B cell (primary cell): ENCODE measurements at regions not wholly inside any gene's neighbourhood (a gene's known extent, or its start where the extent isn't known, plus 50 kb on each side); places are given as distances from the start of the nearest gene placed in this dataset.

Source experiments
- EZH2 ChIP-seq: IDR thresholded peaks from 2 replicates; pipeline ENCODE4 v1.6.1; 2012; ENCODE audit warnings: borderline replicate concordance, low read depth, mild to moderate bottlenecking, moderate library complexity, low read length; ENCODE audit not compliant: insufficient read depth, poor library complexity, severe bottlenecking
- TF ChIP-seq, protein P1 (sequence below): fragments of 200-600 bp; IDR thresholded peaks from one replicate; pipeline ENCODE4 v1.8.0; 2022; ENCODE audit warnings: antibody characterized with exemption, mild to moderate bottlenecking

- TF ChIP-seq, protein P1, sequence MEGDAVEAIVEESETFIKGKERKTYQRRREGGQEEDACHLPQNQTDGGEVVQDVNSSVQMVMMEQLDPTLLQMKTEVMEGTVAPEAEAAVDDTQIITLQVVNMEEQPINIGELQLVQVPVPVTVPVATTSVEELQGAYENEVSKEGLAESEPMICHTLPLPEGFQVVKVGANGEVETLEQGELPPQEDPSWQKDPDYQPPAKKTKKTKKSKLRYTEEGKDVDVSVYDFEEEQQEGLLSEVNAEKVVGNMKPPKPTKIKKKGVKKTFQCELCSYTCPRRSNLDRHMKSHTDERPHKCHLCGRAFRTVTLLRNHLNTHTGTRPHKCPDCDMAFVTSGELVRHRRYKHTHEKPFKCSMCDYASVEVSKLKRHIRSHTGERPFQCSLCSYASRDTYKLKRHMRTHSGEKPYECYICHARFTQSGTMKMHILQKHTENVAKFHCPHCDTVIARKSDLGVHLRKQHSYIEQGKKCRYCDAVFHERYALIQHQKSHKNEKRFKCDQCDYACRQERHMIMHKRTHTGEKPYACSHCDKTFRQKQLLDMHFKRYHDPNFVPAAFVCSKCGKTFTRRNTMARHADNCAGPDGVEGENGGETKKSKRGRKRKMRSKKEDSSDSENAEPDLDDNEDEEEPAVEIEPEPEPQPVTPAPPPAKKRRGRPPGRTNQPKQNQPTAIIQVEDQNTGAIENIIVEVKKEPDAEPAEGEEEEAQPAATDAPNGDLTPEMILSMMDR, result no peak
- TF ChIP-seq EZH2, result no peak
Observed at GRCh38 chr6:76466286-76466685, 393.8 kb upstream of the IMPG1 start.
